IPS-18c (cell line): ENCODE measurements at regions not wholly inside any gene's neighbourhood (a gene's known extent, or its start where the extent isn't known, plus 50 kb on each side); places are given as distances from the start of the nearest gene placed in this dataset.
"Not testable (repeated sequence)": the region's sequence is repeated elsewhere in the genome, so short reads cannot be mapped to it uniquely, and the experiment has no call there.

Source experiments
- H3K4me3 ChIP-seq: 2 replicates; pipeline ENCODE4 v1.7.0; 2013; ENCODE audit warnings: low read depth, mild to moderate bottlenecking, low read length, moderate library complexity; ENCODE audit not compliant: insufficient read depth
- H3K9me3 ChIP-seq: one replicate; pipeline ENCODE4 v1.6.1; 2013; ENCODE audit warnings: mild to moderate bottlenecking, low read length, moderate library complexity; ENCODE audit not compliant: control insufficient read depth, insufficient read depth

- Histone ChIP-seq H3K4me3 (no peak overlapping the region), H3K9me3 (no peaks in the 10 kb centered on the region)
Observed at GRCh38 chr5:30551618-30552017, 641.9 kb upstream of the CDH6 start.

- Histone ChIP-seq H3K4me3 (no peak overlapping the region), H3K9me3 (no peaks in the 10 kb centered on the region)
Observed at GRCh38 chr5:30548580-30549305, 644.7 kb upstream of the CDH6 start.

DNA sequence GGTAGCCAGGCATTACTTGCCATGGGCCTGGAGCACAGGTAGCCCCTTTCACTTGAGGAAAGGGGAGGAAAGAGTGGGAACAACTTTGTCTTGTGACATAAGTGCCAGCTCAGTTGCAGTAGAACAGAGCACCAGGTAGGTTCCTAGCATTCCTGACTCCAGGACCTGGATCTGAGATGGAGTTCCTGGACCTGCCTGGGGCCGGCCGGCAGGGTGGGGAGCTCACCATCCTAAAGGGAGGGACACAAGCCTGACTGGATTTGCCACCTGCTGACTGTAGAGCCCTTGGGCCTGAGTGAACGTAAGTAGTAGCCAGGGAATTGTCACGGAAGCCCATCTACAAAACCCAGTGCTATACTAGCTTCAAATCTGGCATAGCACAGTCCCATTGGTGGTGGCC, 653.3 kb upstream of the CDH6 start:
- Histone ChIP-seq H3K9me3 (no peaks in the 10 kb centered on the region), H3K4me3 (no peak overlapping the region)

- H3K9me3 ChIP-seq = no peaks in the 10 kb centered on the region
Observed at GRCh38 chr5:30539004-30539634, 654.4 kb upstream of the CDH6 start.

DNA sequence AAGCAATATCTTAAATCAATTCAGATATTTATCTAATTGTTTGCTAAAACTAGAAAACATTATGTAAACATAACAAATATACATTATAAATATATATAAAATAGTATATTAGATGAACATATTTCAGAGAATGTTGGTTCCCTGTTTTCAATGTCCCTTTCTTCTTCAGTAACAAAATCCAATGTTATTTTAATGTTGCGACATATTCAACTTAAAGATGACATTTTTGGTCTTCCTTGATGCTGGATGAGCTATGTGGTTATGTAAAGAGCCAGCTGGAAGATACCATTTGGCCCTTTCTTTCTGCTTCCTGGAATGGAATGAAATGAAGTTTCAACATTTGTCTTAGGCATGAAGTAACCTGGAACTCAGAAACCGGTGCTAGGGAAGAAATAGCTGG, 668.1 kb upstream of the CDH6 start:
- no peak overlapping the region for H3K4me3 ChIP-seq

More at GRCh38 chr5:30539004-30539634, 654.4 kb upstream of the CDH6 start:
- no peak overlapping the region for H3K4me3 ChIP-seq

GRCh38 chr5:30524428-30524827, 669.1 kb upstream of the CDH6 start:
- H3K4me3 ChIP-seq = no peak overlapping the region
- H3K9me3 ChIP-seq = no peaks in the 10 kb centered on the region

More for the DNA sequence above, 668.1 kb upstream of the CDH6 start:
- no peaks in the 10 kb centered on the region for H3K9me3 ChIP-seq

GRCh38 chr5:30523061-30523460, 670.4 kb upstream of the CDH6 start:
- Histone ChIP-seq H3K9me3 (no peaks in the 10 kb centered on the region), H3K4me3 (no peak overlapping the region)

GRCh38 chr5:30505014-30505886, 688.2 kb upstream of the CDH6 start:
- Histone ChIP-seq H3K9me3 (no peaks in the 10 kb centered on the region), H3K4me3 (no peak overlapping the region)

DNA sequence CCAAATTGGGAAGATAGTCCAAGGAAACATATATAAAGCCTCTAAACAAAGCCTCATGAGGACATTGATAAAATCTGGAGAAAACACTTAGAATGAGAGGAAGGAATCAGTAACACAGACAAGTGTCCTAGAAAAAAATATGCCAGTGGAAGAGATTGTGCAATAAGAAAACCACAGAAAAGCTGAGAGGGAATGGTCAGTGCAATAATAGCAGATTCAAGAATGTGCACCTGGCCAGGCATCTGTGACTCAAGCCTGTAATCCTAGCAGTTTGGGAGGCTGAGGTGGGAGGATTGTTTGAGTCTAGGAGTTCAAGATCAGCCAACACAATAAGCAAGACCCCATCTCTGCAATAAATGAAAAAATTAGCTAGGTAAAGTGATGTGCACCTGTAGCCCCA, 691.2 kb upstream of the CDH6 start:
- Histone ChIP-seq H3K9me3 (no peaks in the 10 kb centered on the region), H3K4me3 (no peak overlapping the region)

DNA sequence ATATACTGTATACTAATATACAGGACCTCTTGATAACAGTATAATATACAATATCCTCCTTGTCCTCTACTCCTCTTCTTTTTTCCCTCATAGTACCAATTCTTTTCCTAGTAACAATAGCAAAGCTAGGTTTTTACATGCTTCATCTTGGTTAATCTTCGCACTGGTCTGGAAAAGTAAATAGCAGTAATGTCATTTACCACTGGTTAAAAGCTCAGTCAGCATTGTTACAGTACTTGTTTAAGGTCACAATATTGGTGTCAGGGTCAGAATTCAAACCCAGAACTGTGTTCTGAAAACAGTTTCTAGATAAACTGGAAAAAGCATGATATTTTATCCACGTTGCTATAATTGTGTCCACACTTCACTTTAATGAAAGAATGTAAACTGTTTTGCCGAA, 692.4 kb upstream of the CDH6 start:
- Histone ChIP-seq H3K9me3 (no peaks in the 10 kb centered on the region), H3K4me3 (no peak overlapping the region)

DNA sequence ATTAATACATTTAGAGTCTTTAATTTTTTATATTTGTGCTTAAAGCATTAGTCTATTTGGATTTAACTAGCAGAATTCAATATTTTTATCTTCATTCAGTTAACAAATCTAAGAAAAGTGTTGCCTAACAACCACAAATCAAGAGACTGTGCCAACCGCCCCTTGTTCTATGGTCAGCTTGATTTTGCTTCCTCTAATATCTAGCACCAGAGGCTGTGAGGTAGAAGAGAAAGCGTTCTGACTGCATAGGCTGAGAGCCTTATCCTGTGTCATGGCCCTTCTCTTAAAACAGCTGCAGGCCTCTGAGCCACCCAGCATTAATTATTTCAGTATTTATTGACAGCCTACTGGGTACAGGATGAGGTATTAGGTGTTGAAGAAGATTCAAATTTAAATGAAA, 693.0 kb upstream of the CDH6 start:
- Histone ChIP-seq H3K9me3 (no peaks in the 10 kb centered on the region), H3K4me3 (no peak overlapping the region)

- no peaks in the 10 kb centered on the region for H3K9me3 ChIP-seq
- H3K4me3 ChIP-seq = no peak overlapping the region
Observed at GRCh38 chr5:30499402-30499801, 694.1 kb upstream of the CDH6 start.

- Histone ChIP-seq H3K4me3 (no peak overlapping the region), H3K9me3 (no peaks in the 10 kb centered on the region)
Observed at GRCh38 chr5:30498972-30499371, 694.5 kb upstream of the CDH6 start.

GRCh38 chr5:30498509-30498908, 695.0 kb upstream of the CDH6 start:
- not testable (repeated sequence) for H3K4me3 ChIP-seq, H3K9me3 ChIP-seq

GRCh38 chr5:30494113-30494512, 699.4 kb upstream of the CDH6 start:
- not testable (repeated sequence) for H3K9me3 ChIP-seq, H3K4me3 ChIP-seq

DNA sequence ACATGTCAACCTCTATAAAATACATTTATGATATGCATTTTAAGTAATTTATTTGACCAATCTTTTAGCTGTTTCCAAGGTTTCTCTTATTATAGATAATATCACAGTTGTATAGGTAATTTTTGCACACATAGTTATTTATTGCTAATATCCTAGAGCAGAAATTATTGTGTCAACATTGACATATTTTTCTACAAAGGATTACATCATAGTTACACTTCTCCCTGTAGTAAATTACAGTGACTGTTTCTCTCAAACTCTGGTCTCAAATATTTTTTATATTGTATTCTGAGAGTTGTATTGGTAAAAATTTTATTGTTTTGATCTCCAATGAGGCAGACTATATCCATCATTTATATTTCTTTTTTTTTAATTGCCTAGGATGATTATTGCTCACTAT, 714.4 kb upstream of the CDH6 start:
- Histone ChIP-seq H3K9me3 (peaks cover 8% of the 10 kb centered on the region), H3K4me3 (no peak overlapping the region)

GRCh38 chr5:30475429-30475828, 718.1 kb upstream of the CDH6 start:
- no peak overlapping the region for H3K4me3 ChIP-seq
- peaks cover 4% of the 10 kb centered on the region for H3K9me3 ChIP-seq

- Histone ChIP-seq H3K9me3 (no peaks in the 10 kb centered on the region), H3K4me3 (no peak overlapping the region)
Observed at GRCh38 chr5:30469691-30470090, 723.8 kb upstream of the CDH6 start.
